WTC11 (cell line): ENCODE measurements at regions not wholly inside any gene's neighbourhood (a gene's known extent, or its start where the extent isn't known, plus 50 kb on each side); places are given as distances from the start of the nearest gene placed in this dataset.

Experiments used
- ATAC-seq: fragments of 200-7000 bp; cut with Tn5 transposase; 2 replicates; pipeline ENCODE4 v1.10.0; 2021; ENCODE audit warnings: mild to moderate bottlenecking, moderate library complexity
- CTCF ChIA-PET: fragments of 300-600 bp; sonication (Branson Sonifier 250); formaldehyde crosslinking; loops from one replicate; lab custom pipeline; 2021; ENCODE audit warnings: antibody characterized with exemption; lab: Charles Lee
- POLR2A ChIA-PET: fragments of 350-600 bp; sonication (Branson Sonifier 250); formaldehyde crosslinking; loops from one replicate; lab custom pipeline; 2021; ENCODE audit warnings: antibody characterized with exemption; lab: Charles Lee
- DNase-seq: peaks from one replicate; pipeline ENCODE4 v3.0.0; 2021; ENCODE audit warnings: low spot score
- H3K27ac Mint-ChIP-seq: 2 replicates; pipeline ENCODE4 v1.8.0; 2021; ENCODE audit warnings: mixed read lengths
- H3K27me3 Mint-ChIP-seq: 2 replicates; pipeline ENCODE4 v1.8.0; 2021; ENCODE audit warnings: low read depth, mild to moderate bottlenecking, moderate library complexity, mixed read lengths
- H3K36me3 Mint-ChIP-seq: 2 replicates; pipeline ENCODE4 v1.8.0; 2021; ENCODE audit warnings: mixed read lengths
- H3K4me1 Mint-ChIP-seq: 2 replicates; pipeline ENCODE4 v1.8.0; 2022; ENCODE audit warnings: mixed read lengths
- H3K4me3 Mint-ChIP-seq: 2 replicates; pipeline ENCODE4 v1.8.0; 2021; ENCODE audit warnings: mild to moderate bottlenecking, moderate library complexity, mixed read lengths
- H3K9me3 Mint-ChIP-seq: 2 replicates; pipeline ENCODE4 v1.8.0; 2021; ENCODE audit warnings: mixed read lengths
- ATF3 ChIP-seq: sonication (generic); formaldehyde crosslinking; conservative IDR thresholded peaks from 2 replicates; pipeline ENCODE4 v1.8.1; 2022; ENCODE audit warnings: mild to moderate bottlenecking, missing genetic modification reagents
- CTCF ChIP-seq: fragments of 200-600 bp; IDR thresholded peaks from 2 replicates; pipeline ENCODE4 v1.8.0; 2022; ENCODE audit warnings: antibody characterized with exemption
- EMX1 ChIP-seq: fragments of 250-450 bp; sonication (Bioruptor Pico); IDR thresholded peaks from 2 replicates; pipeline ENCODE4 v1.8.0; 2021; ENCODE audit warnings: mild to moderate bottlenecking
- FOXP4 ChIP-seq: sonication (generic); formaldehyde crosslinking; IDR thresholded peaks from 2 replicates; pipeline ENCODE4 v1.8.0; 2022; ENCODE audit warnings: mild to moderate bottlenecking, missing genetic modification reagents
- GABPB1 ChIP-seq: sonication (generic); formaldehyde crosslinking; IDR thresholded peaks from 2 replicates; pipeline ENCODE4 v1.8.1; 2023; ENCODE audit warnings: mild to moderate bottlenecking, missing genetic modification reagents
- JAZF1 ChIP-seq: fragments of 250-450 bp; sonication (Bioruptor Pico); IDR thresholded peaks from 2 replicates; pipeline ENCODE4 v1.9.0; 2021; ENCODE audit warnings: moderate library complexity, mild to moderate bottlenecking, inconsistent platforms
- NFYB ChIP-seq: sonication (generic); formaldehyde crosslinking; conservative IDR thresholded peaks from 2 replicates; pipeline ENCODE4 v1.8.0; 2022; ENCODE audit warnings: low read depth, missing genetic modification reagents
- RORB ChIP-seq: fragments of 250-450 bp; sonication (Bioruptor Pico); IDR thresholded peaks from 2 replicates; pipeline ENCODE4 v1.9.0; 2021; ENCODE audit warnings: mild to moderate bottlenecking
- ZNF232 ChIP-seq: sonication (generic); formaldehyde crosslinking; IDR thresholded peaks from 2 replicates; pipeline ENCODE4 v1.8.0; 2022; ENCODE audit warnings: mild to moderate bottlenecking, missing genetic modification reagents
- ZNF281 ChIP-seq: sonication (generic); formaldehyde crosslinking; IDR thresholded peaks from 2 replicates; pipeline ENCODE4 v1.8.0; 2023; ENCODE audit warnings: mild to moderate bottlenecking, missing genetic modification reagents
- ZNF425 ChIP-seq: fragments of 250-450 bp; sonication (Bioruptor Pico); conservative IDR thresholded peaks from 2 replicates; pipeline ENCODE4 v1.9.0; 2021; ENCODE audit warnings: mild to moderate bottlenecking
- ZNF532 ChIP-seq: fragments of 250-450 bp; sonication (Bioruptor Pico); IDR thresholded peaks from 2 replicates; pipeline ENCODE4 v1.9.0; 2021; ENCODE audit warnings: mild to moderate bottlenecking, borderline replicate concordance

- TF ChIP-seq ZNF281 (CRISPR knock-in tag) (no peak), FOXP4 (CRISPR knock-in tag) (no peak)
- TF ChIP-seq, all 79 proteins: peak for 0
Measured at GRCh38 chr5:10862085-10862484, 101.1 kb upstream of the DAP start (continued).

- H3K27me3 Mint-ChIP-seq: peaks cover 18% of the 10 kb centered on the region
- no peak for TF ChIP-seq JAZF1 (CRISPR knock-in tag)
- TF ChIP-seq ZNF425 (CRISPR knock-in tag): no peak
- no peak for TF ChIP-seq EMX1 (CRISPR knock-in tag)
- TF ChIP-seq, all 79 proteins: peak for 0
Measured at GRCh38 chr5:10861423-10861790, 100.4 kb upstream of the DAP start.

GRCh38 chr5:10860645-10861422 lies 99.8 kb upstream of the DAP start:
- ATAC-seq: no peak
- ChIA-PET POLR2A (no interaction called here), CTCF (interaction anchor here (1.7 kb wide), 1 partner anchor 166 kb away, joined by 4 read pairs; no protein-coding TSS in a partner anchor)
- no peaks in the 10 kb centered on the region for H3K36me3 Mint-ChIP-seq
- peaks cover 22% of the 10 kb centered on the region for H3K4me1 Mint-ChIP-seq
- H3K27ac Mint-ChIP-seq: no peak overlapping the region
- no peak overlapping the region for H3K4me3 Mint-ChIP-seq
- DNase-seq: no peak
- peaks cover 21% of the 10 kb centered on the region for H3K27me3 Mint-ChIP-seq
- no peaks in the 10 kb centered on the region for H3K9me3 Mint-ChIP-seq
- TF ChIP-seq GABPB1 (CRISPR knock-in tag) (no peak), ZNF425 (CRISPR knock-in tag) (no peak), ATF3 (CRISPR knock-in tag) (no peak), CTCF (no peak), ZNF532 (no peak), ZNF232 (CRISPR knock-in tag) (no peak), NFYB (CRISPR knock-in tag) (no peak), RORB (CRISPR knock-in tag) (no peak)

More at GRCh38 chr5:10861423-10861790, 100.4 kb upstream of the DAP start:
- H3K27ac Mint-ChIP-seq: no peak overlapping the region
- H3K4me1 Mint-ChIP-seq: peaks cover 16% of the 10 kb centered on the region
- no peak overlapping the region for H3K4me3 Mint-ChIP-seq
- CTCF ChIA-PET: interaction anchor here (0.8 to 1.7 kb wide), 2 partner anchors 126 to 166 kb away, joined by 3 to 4 read pairs; no protein-coding TSS in a partner anchor
- POLR2A ChIA-PET: no interaction called here
- no peaks in the 10 kb centered on the region for H3K36me3 Mint-ChIP-seq
- no peak for DNase-seq
- H3K9me3 Mint-ChIP-seq: no peaks in the 10 kb centered on the region
- ATAC-seq: no peak
